Skeletal muscle satellite cell (primary cell): ENCODE measurements at regions not wholly inside any gene's neighbourhood (a gene's known extent, or its start where the extent isn't known, plus 50 kb on each side); places are given as distances from the start of the nearest gene placed in this dataset.

Experiments
- H3K27me3 ChIP-seq: 2 replicates; pipeline ENCODE4 v1.7.0; 2013; ENCODE audit warnings: low read length; ENCODE audit not compliant: control insufficient read depth, insufficient read depth
- H3K36me3 ChIP-seq: 2 replicates; pipeline ENCODE4 v1.7.0; 2013; ENCODE audit warnings: mild to moderate bottlenecking, control low read depth, low read length; ENCODE audit not compliant: insufficient read depth
- H3K4me1 ChIP-seq: 2 replicates; pipeline ENCODE4 v1.7.0; 2013; ENCODE audit warnings: low read length; ENCODE audit not compliant: control insufficient read depth, insufficient read depth
- H3K4me2 ChIP-seq: 2 replicates; pipeline ENCODE4 v1.7.0; 2013; ENCODE audit warnings: mild to moderate bottlenecking, low read length
- H3K4me3 ChIP-seq: 2 replicates; pipeline ENCODE4 v1.7.0; 2013; ENCODE audit warnings: low read length
- H3K9ac ChIP-seq: 2 replicates; pipeline ENCODE4 v1.7.0; 2013; ENCODE audit warnings: mild to moderate bottlenecking, low read depth, low read length, moderate library complexity
- H3K9me3 ChIP-seq: replicated peaks from 2 replicates; pipeline ENCODE4 v1.7.0; 2013; ENCODE audit warnings: mild to moderate bottlenecking, control low read depth, low read length

- Histone ChIP-seq H3K4me3 (no peak overlapping the region), H3K9ac (no peak overlapping the region), H3K4me2 (no peak overlapping the region), H3K4me1 (no peaks in the 10 kb centered on the region), H3K9me3 (no peaks in the 10 kb centered on the region), H3K36me3 (no peaks in the 10 kb centered on the region), H3K27me3 (no peaks in the 10 kb centered on the region)
Observed at GRCh38 chr6:129940454-129941195, 77.8 kb upstream of the L3MBTL3 start.

GRCh38 chr6:129938249-129939020 lies 77.3 kb upstream of the TMEM244 start:
- Histone ChIP-seq H3K36me3 (no peaks in the 10 kb centered on the region), H3K9me3 (no peaks in the 10 kb centered on the region), H3K4me1 (no peaks in the 10 kb centered on the region), H3K27me3 (no peaks in the 10 kb centered on the region), H3K9ac (no peak overlapping the region), H3K4me3 (no peak overlapping the region), H3K4me2 (no peak overlapping the region)

- Histone ChIP-seq H3K9me3 (no peaks in the 10 kb centered on the region), H3K36me3 (no peaks in the 10 kb centered on the region), H3K27me3 (no peaks in the 10 kb centered on the region), H3K4me2 (peak overlapping the region; percentile 72), H3K4me1 (no peaks in the 10 kb centered on the region), H3K4me3 (no peak overlapping the region), H3K9ac (no peak overlapping the region)
Observed at GRCh38 chr6:129936329-129937165, 75.4 kb upstream of the TMEM244 start.

GRCh38 chr6:129932321-129932720 lies 71.2 kb upstream of the TMEM244 start:
- Histone ChIP-seq H3K27me3 (no peaks in the 10 kb centered on the region), H3K4me2 (no peak overlapping the region), H3K9ac (no peak overlapping the region), H3K4me1 (peaks cover 8% of the 10 kb centered on the region), H3K36me3 (no peaks in the 10 kb centered on the region), H3K9me3 (no peaks in the 10 kb centered on the region), H3K4me3 (no peak overlapping the region)

- no peaks in the 10 kb centered on the region for H3K27me3 ChIP-seq
- no peak overlapping the region for H3K4me2 ChIP-seq
- H3K4me1 ChIP-seq = peaks cover 8% of the 10 kb centered on the region
- no peak overlapping the region for H3K4me3 ChIP-seq
- H3K9ac ChIP-seq = no peak overlapping the region
- no peaks in the 10 kb centered on the region for H3K36me3 ChIP-seq
- no peaks in the 10 kb centered on the region for H3K9me3 ChIP-seq
Observed at GRCh38 chr6:129929433-129929832, 68.3 kb upstream of the TMEM244 start.

GRCh38 chr6:129923530-129924250 lies 62.6 kb upstream of the TMEM244 start:
- Histone ChIP-seq H3K27me3 (no peaks in the 10 kb centered on the region), H3K4me3 (no peak overlapping the region), H3K4me2 (peak overlapping the region; percentile 8), H3K4me1 (peaks cover 26% of the 10 kb centered on the region), H3K9me3 (no peaks in the 10 kb centered on the region), H3K36me3 (no peaks in the 10 kb centered on the region), H3K9ac (no peak overlapping the region)

GRCh38 chr6:129921169-129921817 lies 60.2 kb upstream of the TMEM244 start:
- no peak overlapping the region for H3K4me2 ChIP-seq
- H3K9ac ChIP-seq = no peak overlapping the region
- no peaks in the 10 kb centered on the region for H3K27me3 ChIP-seq
- no peaks in the 10 kb centered on the region for H3K9me3 ChIP-seq
- H3K36me3 ChIP-seq = no peaks in the 10 kb centered on the region
- H3K4me3 ChIP-seq = no peak overlapping the region
- peaks cover 18% of the 10 kb centered on the region for H3K4me1 ChIP-seq

- Histone ChIP-seq H3K9me3 (no peaks in the 10 kb centered on the region), H3K4me2 (no peak overlapping the region), H3K36me3 (no peaks in the 10 kb centered on the region), H3K4me1 (peaks cover 18% of the 10 kb centered on the region), H3K27me3 (no peaks in the 10 kb centered on the region), H3K9ac (no peak overlapping the region), H3K4me3 (no peak overlapping the region)
Observed at GRCh38 chr6:129920103-129920798, 59.1 kb upstream of the TMEM244 start.

GRCh38 chr6:129911732-129912131 lies 50.6 kb upstream of the TMEM244 start:
- H3K4me2 ChIP-seq = no peak overlapping the region
- no peaks in the 10 kb centered on the region for H3K36me3 ChIP-seq
- H3K4me1 ChIP-seq = no peaks in the 10 kb centered on the region
- no peak overlapping the region for H3K9ac ChIP-seq
- no peak overlapping the region for H3K4me3 ChIP-seq
- H3K9me3 ChIP-seq = no peaks in the 10 kb centered on the region
- no peaks in the 10 kb centered on the region for H3K27me3 ChIP-seq
